SK-N-MC (cell line): ENCODE measurements at regions not wholly inside any gene's neighbourhood (a gene's known extent, or its start where the extent isn't known, plus 50 kb on each side); places are given as distances from the start of the nearest gene placed in this dataset.

Source experiments
- DNase-seq: peaks from one replicate; pipeline ENCODE4 v3.0.0-alpha.2; 2011; ENCODE audit warnings: low read depth, low spot score
- H3K27ac ChIP-seq: fragments of 200-600 bp; sonication (generic); 2 replicates; pipeline ENCODE4 v1.5.1; 2016; ENCODE audit warnings: mixed run types
- H3K36me3 ChIP-seq: fragments of 200-600 bp; sonication (generic); 2 replicates; pipeline ENCODE4 v1.6.1; 2017; ENCODE audit warnings: antibody characterized with exemption, low read length, mixed read lengths; ENCODE audit not compliant: insufficient read depth
- H3K4me3 ChIP-seq: fragments of 200-600 bp; sonication (generic); 2 replicates; pipeline ENCODE4 v1.5.1; 2016
- H3K9ac ChIP-seq: fragments of 200-600 bp; sonication (generic); 2 replicates; pipeline ENCODE4 v1.8.0; 2017; ENCODE audit warnings: mixed run types, mixed read lengths; ENCODE audit not compliant: insufficient read length
- H3K9me3 ChIP-seq: fragments of 200-600 bp; sonication (generic); 2 replicates; pipeline ENCODE4 v1.6.1; 2017; ENCODE audit warnings: low read depth, mild to moderate bottlenecking, antibody characterized with exemption, low read length, moderate library complexity, mixed read lengths
- EZH2 ChIP-seq: fragments of 200-600 bp; sonication (generic); IDR thresholded peaks from one replicate; pipeline ENCODE4 v1.6.1; 2017; ENCODE audit warnings: antibody characterized with exemption
- FOXP2 ChIP-seq: optimal IDR thresholded peaks from 2 replicates; pipeline ENCODE3; 2011; ENCODE audit warnings: mild to moderate bottlenecking, moderate library complexity; ENCODE audit not compliant: insufficient read depth; ENCODE audit errors: extremely low read length, control extremely low read depth
- POLR2AphosphoS5 ChIP-seq: IDR thresholded peaks from 2 replicates; pipeline ENCODE4 v1.6.1; 2012; ENCODE audit warnings: mild to moderate bottlenecking, low read depth, low read length, borderline replicate concordance

DNA sequence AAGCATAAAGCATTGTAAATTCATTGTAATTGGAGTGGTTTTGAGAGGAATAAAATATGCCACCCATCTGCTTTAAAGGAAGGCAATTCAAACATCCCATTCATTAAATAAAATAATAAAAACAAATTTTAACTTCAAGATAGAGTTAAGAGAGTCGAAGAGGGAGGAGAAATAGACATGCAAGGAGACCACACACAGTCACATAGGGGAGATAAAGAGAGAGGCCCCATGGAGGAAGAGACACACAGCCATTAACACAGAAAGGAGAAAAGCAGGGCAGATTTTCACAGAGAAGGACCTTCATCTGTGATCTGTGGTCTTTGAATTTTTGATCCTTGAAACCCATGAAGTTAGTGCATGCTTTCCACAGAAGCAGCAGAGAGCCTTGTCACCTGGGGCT is 214.3 kb upstream of the TCF21 start:
- no peak for DNase-seq
- no peak overlapping the region for H3K4me3 ChIP-seq
- H3K9ac ChIP-seq, result no peak overlapping the region
- H3K36me3 ChIP-seq, result no peaks in the 10 kb centered on the region
- TF ChIP-seq EZH2 (no peak), POLR2AphosphoS5 (no peak), FOXP2 (no peak)
- H3K9me3 ChIP-seq, result no peaks in the 10 kb centered on the region
- no peak overlapping the region for H3K27ac ChIP-seq

GRCh38 chr6:133680994-133681393 is 207.9 kb upstream of the TCF21 start:
- no peaks in the 10 kb centered on the region for H3K36me3 ChIP-seq
- no peaks in the 10 kb centered on the region for H3K9me3 ChIP-seq
- no peak overlapping the region for H3K4me3 ChIP-seq
- no peak for TF ChIP-seq FOXP2
- no peak for TF ChIP-seq POLR2AphosphoS5
- no peak for TF ChIP-seq EZH2
- no peak for DNase-seq
- no peak overlapping the region for H3K9ac ChIP-seq
- H3K27ac ChIP-seq, result no peak overlapping the region

GRCh38 chr6:133681891-133682290 is 207.0 kb upstream of the TCF21 start:
- no peak overlapping the region for H3K27ac ChIP-seq
- no peak for DNase-seq
- TF ChIP-seq EZH2 (no peak), FOXP2 (no peak), POLR2AphosphoS5 (no peak)
- H3K9ac ChIP-seq, result no peak overlapping the region
- no peak overlapping the region for H3K4me3 ChIP-seq
- H3K36me3 ChIP-seq, result no peaks in the 10 kb centered on the region
- H3K9me3 ChIP-seq, result no peaks in the 10 kb centered on the region

DNA sequence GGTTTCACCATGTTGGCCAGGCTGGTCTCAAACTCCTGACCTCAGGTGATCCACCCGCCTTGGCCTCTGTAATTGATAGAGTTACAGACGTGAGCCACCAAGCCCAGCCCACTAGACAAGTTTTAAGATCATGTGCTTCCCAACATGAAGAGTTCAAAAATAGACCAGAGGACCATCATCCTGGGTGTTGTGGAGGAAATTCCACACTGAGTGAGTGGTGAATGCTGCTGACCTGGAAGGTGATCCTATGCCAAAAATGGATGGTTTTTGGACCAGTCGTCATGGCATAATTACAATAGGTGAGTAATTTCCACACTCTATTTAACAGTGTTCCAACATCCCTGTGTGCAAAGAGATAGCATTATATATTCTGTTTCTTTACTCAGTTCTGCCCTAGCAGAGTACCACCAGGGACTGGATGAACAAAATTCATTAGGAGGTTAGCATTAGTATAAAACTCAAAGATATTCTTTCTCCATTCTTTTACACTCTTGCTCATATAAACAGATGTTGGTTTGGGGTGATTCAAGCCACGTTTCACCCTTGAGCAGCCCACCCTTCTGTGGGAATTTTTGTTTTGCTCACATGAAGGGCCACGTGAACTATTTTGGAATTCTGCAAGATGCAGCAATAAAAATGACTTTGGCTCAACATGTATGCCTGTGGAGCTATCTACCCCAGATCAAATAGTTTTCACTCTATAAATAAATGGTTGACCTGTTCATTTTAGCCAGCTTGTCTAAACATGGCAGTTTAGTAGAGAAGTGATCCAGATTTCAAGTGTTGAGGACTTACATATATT is 206.2 kb upstream of the TCF21 start:
- Histone ChIP-seq H3K4me3 (no peak overlapping the region), H3K9me3 (no peaks in the 10 kb centered on the region), H3K36me3 (no peaks in the 10 kb centered on the region), H3K27ac (no peak overlapping the region), H3K9ac (no peak overlapping the region)
- no peak for DNase-seq
- no peak for TF ChIP-seq EZH2

GRCh38 chr6:133683308-133683580 is 205.7 kb upstream of the TCF21 start:
- H3K27ac ChIP-seq, result no peak overlapping the region

DNA sequence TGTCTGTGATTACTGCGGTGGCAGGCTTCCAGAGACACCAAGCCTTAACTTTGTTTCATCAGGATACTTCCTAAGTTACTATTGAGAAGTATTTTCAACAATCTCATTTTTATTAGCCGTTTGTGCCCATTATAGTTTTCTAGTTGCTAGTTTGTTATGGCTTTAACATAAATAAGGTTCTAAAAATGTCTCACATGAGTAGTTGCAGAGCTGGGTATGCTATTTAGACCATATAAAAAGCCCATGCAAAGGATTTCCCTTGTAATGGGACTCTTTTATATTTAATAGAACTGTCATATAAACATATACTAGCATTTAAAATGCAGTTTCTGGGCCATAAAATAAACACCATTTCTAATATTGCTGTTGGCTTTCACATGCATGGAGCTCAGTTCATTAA is 205.3 kb upstream of the TCF21 start:
- H3K9me3 ChIP-seq, result no peaks in the 10 kb centered on the region
- H3K27ac ChIP-seq, result no peak overlapping the region
- H3K9ac ChIP-seq, result no peak overlapping the region
- DNase-seq, result no peak
- TF ChIP-seq FOXP2, result no peak
- no peak overlapping the region for H3K4me3 ChIP-seq
- no peaks in the 10 kb centered on the region for H3K36me3 ChIP-seq

More at GRCh38 chr6:133683308-133683580, 205.7 kb upstream of the TCF21 start:
- Histone ChIP-seq H3K36me3 (no peaks in the 10 kb centered on the region), H3K9me3 (no peaks in the 10 kb centered on the region), H3K9ac (no peak overlapping the region), H3K4me3 (no peak overlapping the region)
- TF ChIP-seq POLR2AphosphoS5 (no peak), FOXP2 (no peak), EZH2 (no peak)
- DNase-seq, result no peak

DNA sequence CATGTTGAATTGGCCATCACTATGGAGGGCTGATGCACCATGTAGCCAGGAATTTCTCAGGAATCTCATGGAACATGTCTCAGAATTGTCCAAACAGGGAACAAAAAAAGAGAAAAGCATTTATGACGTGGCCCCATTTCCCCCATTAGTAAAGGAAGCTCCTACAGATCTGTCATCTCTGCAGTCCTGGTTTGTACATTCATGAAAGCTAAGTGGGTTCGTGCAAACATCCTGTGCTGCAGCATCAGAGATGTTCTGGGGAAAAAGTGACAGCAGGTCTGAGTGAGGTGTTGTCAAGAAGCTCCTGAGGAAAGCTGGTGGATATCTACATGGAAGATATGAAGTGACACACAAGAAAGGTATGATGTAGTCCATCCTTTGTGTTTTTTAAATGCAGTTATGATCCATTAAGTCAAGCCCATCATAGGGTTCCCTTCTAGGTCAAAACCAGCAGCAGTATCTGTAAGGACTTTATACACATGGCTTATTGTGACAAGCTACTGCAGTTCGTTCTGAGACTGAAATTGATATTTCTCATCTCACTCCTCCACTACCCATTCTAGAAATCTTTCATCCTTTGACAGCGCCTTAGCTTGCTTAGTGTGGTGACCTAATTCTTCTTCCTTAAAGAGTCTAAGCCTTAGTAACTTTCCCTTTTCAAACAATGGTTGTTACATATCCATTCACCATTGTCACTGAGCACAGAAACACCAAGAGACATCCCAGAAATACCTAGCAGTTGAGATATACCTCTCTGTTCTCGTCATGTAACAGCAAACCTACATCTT is 200.0 kb upstream of the TCF21 start:
- DNase-seq, result no peak
- no peaks in the 10 kb centered on the region for H3K9me3 ChIP-seq
- no peak overlapping the region for H3K9ac ChIP-seq
- H3K4me3 ChIP-seq, result no peak overlapping the region
- TF ChIP-seq EZH2 (no peak), POLR2AphosphoS5 (no peak), FOXP2 (no peak)
- H3K36me3 ChIP-seq, result no peaks in the 10 kb centered on the region
- H3K27ac ChIP-seq, result no peak overlapping the region

DNA sequence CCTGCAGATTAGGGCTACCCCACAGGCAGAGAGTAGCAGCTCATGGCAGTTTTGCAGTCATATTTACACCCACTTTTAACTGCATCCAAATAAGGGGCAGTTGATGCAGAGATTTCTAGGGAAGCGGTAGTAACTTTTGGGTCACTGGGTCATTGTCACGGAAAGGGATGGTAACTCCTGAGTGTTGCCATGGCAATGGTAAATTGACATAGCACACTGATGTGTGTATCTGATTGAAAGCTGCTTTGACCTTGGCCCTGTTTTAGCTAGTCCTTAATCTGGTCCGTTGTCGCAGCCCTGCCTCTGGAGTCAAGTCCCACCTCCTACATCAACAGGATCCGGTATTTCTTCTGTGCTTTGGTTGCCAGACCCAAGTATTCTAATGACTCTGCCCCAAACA is 199.1 kb upstream of the TCF21 start:
- TF ChIP-seq POLR2AphosphoS5, result no peak
- H3K9ac ChIP-seq, result no peak overlapping the region
- H3K36me3 ChIP-seq, result no peaks in the 10 kb centered on the region
- DNase-seq, result no peak
- H3K4me3 ChIP-seq, result no peak overlapping the region
- H3K27ac ChIP-seq, result no peak overlapping the region
- H3K9me3 ChIP-seq, result no peaks in the 10 kb centered on the region

GRCh38 chr6:133693565-133693964 is 195.3 kb upstream of the TCF21 start:
- TF ChIP-seq POLR2AphosphoS5, result no peak
- TF ChIP-seq EZH2, result no peak
- TF ChIP-seq FOXP2, result no peak
- no peak overlapping the region for H3K27ac ChIP-seq
- H3K9ac ChIP-seq, result no peak overlapping the region

More at GRCh38 chr6:133693565-133693964, 195.3 kb upstream of the TCF21 start:
- Histone ChIP-seq H3K9me3 (no peaks in the 10 kb centered on the region), H3K4me3 (no peak overlapping the region), H3K36me3 (no peaks in the 10 kb centered on the region)
- no peak for DNase-seq
